Urinary bladder (tissue), 3 donors: ENCODE measurements at regions not wholly inside any gene's neighbourhood (a gene's known extent, or its start where the extent isn't known, plus 50 kb on each side); places are given as distances from the start of the nearest gene placed in this dataset.

Source experiments
- DNase-seq: peaks from one replicate; pipeline ENCODE4 v3.0.0-alpha.2; 2015; ENCODE audit errors: extremely low spot score
- H3K27ac ChIP-seq: one replicate; pipeline ENCODE4 v1.5.1; 2013; ENCODE audit warnings: low read depth, mild to moderate bottlenecking, moderate library complexity
- H3K36me3 ChIP-seq: one replicate; pipeline ENCODE4 v1.6.1; 2013; ENCODE audit warnings: mild to moderate bottlenecking, moderate library complexity; ENCODE audit not compliant: insufficient read depth
- H3K4me1 ChIP-seq: one replicate; pipeline ENCODE4 v1.6.1; 2013; ENCODE audit warnings: mild to moderate bottlenecking, moderate library complexity; ENCODE audit not compliant: insufficient read depth
- H3K4me3 ChIP-seq: one replicate; pipeline ENCODE4 v1.5.1; 2013; ENCODE audit warnings: low read depth, low read length
- WGBS: extraction: QIAGEN DNeasy Blood & Tissue Kit; methylation state at CpG from one replicate; pipeline ENCODE4 v1.1.7; 2013; 5-methylcytosine and 5-hydroxymethylcytosine counted together
- donor health status: healthy with polysubstance abuse.
- donor health status: healthy.

GRCh38 chr3:152713989-152714388 is 120.9 kb upstream of the P2RY1 start:
- no peak overlapping the region for H3K27ac ChIP-seq
- H3K36me3 ChIP-seq, result no peaks in the 10 kb centered on the region
- no peak overlapping the region for H3K4me3 ChIP-seq
- DNase-seq, result no peak
- no peaks in the 10 kb centered on the region for H3K4me1 ChIP-seq

- no peak overlapping the region for H3K4me3 ChIP-seq
- no peaks in the 10 kb centered on the region for H3K4me1 ChIP-seq
- no peak overlapping the region for H3K27ac ChIP-seq
- H3K36me3 ChIP-seq, result no peaks in the 10 kb centered on the region
- DNase-seq, result no peak
These were observed 120.4 kb upstream of the P2RY1 start for GRCh38 chr3:152714507-152714906.

GRCh38 chr3:152717252-152717651 is 117.7 kb upstream of the P2RY1 start:
- WGBS, result 54% methylated on average over 3 of the region's 3 CpGs
- Histone ChIP-seq H3K36me3 (no peaks in the 10 kb centered on the region), H3K4me3 (no peak overlapping the region), H3K27ac (no peak overlapping the region), H3K4me1 (no peaks in the 10 kb centered on the region)
- DNase-seq, result no peak

- Histone ChIP-seq H3K4me1 (no peaks in the 10 kb centered on the region), H3K4me3 (no peak overlapping the region), H3K27ac (no peak overlapping the region), H3K36me3 (no peaks in the 10 kb centered on the region)
- no peak for DNase-seq
These were observed 116.1 kb upstream of the P2RY1 start for GRCh38 chr3:152718810-152719209.

GRCh38 chr3:152719264-152719663 is 115.7 kb upstream of the P2RY1 start:
- H3K36me3 ChIP-seq, result no peaks in the 10 kb centered on the region
- 68% methylated on average over 2 of the region's 2 CpGs for WGBS
- H3K27ac ChIP-seq, result no peak overlapping the region
- no peak overlapping the region for H3K4me3 ChIP-seq
- DNase-seq, result no peak
- H3K4me1 ChIP-seq, result no peaks in the 10 kb centered on the region

GRCh38 chr3:152720951-152721718 is 113.8 kb upstream of the P2RY1 start:
- 83% methylated on average over 4 of the region's 4 CpGs for WGBS
- no peak overlapping the region for H3K4me3 ChIP-seq
- H3K4me1 ChIP-seq, result no peaks in the 10 kb centered on the region
- no peak overlapping the region for H3K27ac ChIP-seq
- no peak for DNase-seq
- H3K36me3 ChIP-seq, result no peaks in the 10 kb centered on the region

GRCh38 chr3:152724270-152724669 is 110.7 kb upstream of the P2RY1 start:
- Histone ChIP-seq H3K4me1 (no peaks in the 10 kb centered on the region), H3K27ac (no peak overlapping the region), H3K4me3 (no peak overlapping the region), H3K36me3 (no peaks in the 10 kb centered on the region)
- DNase-seq, result no peak
- WGBS, result 85% methylated on average over 1 of the region's 1 CpG

- H3K4me3 ChIP-seq, result no peak overlapping the region
- 31% methylated on average over 2 of the region's 2 CpGs for WGBS
- no peaks in the 10 kb centered on the region for H3K4me1 ChIP-seq
- H3K27ac ChIP-seq, result no peak overlapping the region
- DNase-seq, result no peak
- H3K36me3 ChIP-seq, result no peaks in the 10 kb centered on the region
These were observed 106.5 kb upstream of the P2RY1 start for GRCh38 chr3:152728231-152728980.

- DNase-seq, result no peak
- Histone ChIP-seq H3K36me3 (no peaks in the 10 kb centered on the region), H3K4me3 (no peak overlapping the region), H3K27ac (no peak overlapping the region), H3K4me1 (no peaks in the 10 kb centered on the region)
- WGBS, result 92% methylated on average over 5 of the region's 5 CpGs
These were observed 105.0 kb upstream of the P2RY1 start for GRCh38 chr3:152729906-152730305.

GRCh38 chr3:152731511-152731910 is 103.4 kb upstream of the P2RY1 start:
- no peak overlapping the region for H3K27ac ChIP-seq
- no peaks in the 10 kb centered on the region for H3K36me3 ChIP-seq
- H3K4me1 ChIP-seq, result no peaks in the 10 kb centered on the region
- no peak for DNase-seq
- WGBS, result 91% methylated on average over 2 of the region's 2 CpGs
- H3K4me3 ChIP-seq, result no peak overlapping the region

GRCh38 chr3:152733584-152734119 is 101.3 kb upstream of the P2RY1 start:
- DNase-seq, result no peak
- Histone ChIP-seq H3K36me3 (no peaks in the 10 kb centered on the region), H3K27ac (no peak overlapping the region), H3K4me1 (no peaks in the 10 kb centered on the region), H3K4me3 (no peak overlapping the region)
- WGBS, result 97% methylated on average over 2 of the region's 2 CpGs

GRCh38 chr3:152737021-152737908 is 97.7 kb upstream of the P2RY1 start:
- Histone ChIP-seq H3K4me3 (no peak overlapping the region), H3K4me1 (no peaks in the 10 kb centered on the region), H3K27ac (no peak overlapping the region), H3K36me3 (no peaks in the 10 kb centered on the region)
- no peak for DNase-seq
- 72% methylated on average over 6 of the region's 6 CpGs for WGBS

- Histone ChIP-seq H3K4me3 (no peak overlapping the region), H3K36me3 (no peaks in the 10 kb centered on the region), H3K4me1 (no peaks in the 10 kb centered on the region), H3K27ac (no peak overlapping the region)
- DNase-seq, result no peak
- WGBS, result 51% methylated on average over 2 of the region's 2 CpGs
These were observed 96.3 kb upstream of the P2RY1 start for GRCh38 chr3:152738656-152739055.
